ENCODE measurements at regions not wholly inside any gene's neighbourhood (a gene's known extent, or its start where the extent isn't known, plus 50 kb on each side); places are given as distances from the start of the nearest gene placed in this dataset.

DNA sequence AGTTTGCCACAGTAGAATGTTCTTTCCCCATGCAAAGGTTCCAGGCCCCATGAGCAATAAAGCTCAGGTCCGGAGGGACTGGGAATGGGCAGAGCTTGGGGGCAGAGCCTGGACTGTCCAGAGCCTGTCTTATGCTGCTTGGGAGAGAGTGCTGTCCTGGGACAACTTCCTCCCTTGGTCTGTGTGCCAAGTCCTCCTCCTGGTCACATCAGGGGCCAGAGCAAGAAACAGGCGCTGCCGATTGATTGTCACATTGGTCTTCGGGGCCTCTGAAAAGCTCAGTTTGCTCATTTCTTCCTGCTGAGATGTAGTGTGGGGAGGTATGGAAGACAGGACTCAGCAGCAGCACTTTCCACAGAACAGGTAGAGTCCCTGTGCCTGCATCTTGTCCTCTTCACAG lies 54.0 kb upstream of the FCN1 start:
- ChIA-PET CTCF (interaction anchor here (0.6 kb wide), 1 partner anchor 282 kb away, joined by 3 read pairs; no protein-coding TSS in a partner anchor), POLR2A (no interaction called here)
- TF ChIP-seq FOXM1 (IDR thresholded peaks at IDR 0.05; ENCODE audit: borderline replicate concordance) (no peak), FOXK2 (IDR thresholded peaks at IDR 0.05) (no peak), L3MBTL2 (conservative IDR thresholded peaks at IDR 0.05) (no peak), BHLHE40 (IDR thresholded peaks at IDR 0.05; ENCODE audit: borderline replicate concordance) (no peak), ZNF384 (IDR thresholded peaks at IDR 0.05) (no peak), SP1 (IDR thresholded peaks at IDR 0.05) (no peak), TARDBP (IDR thresholded peaks at IDR 0.05) (no peak), NFRKB (IDR thresholded peaks at IDR 0.05) (no peak)
- TF ChIP-seq, protein P1, sequence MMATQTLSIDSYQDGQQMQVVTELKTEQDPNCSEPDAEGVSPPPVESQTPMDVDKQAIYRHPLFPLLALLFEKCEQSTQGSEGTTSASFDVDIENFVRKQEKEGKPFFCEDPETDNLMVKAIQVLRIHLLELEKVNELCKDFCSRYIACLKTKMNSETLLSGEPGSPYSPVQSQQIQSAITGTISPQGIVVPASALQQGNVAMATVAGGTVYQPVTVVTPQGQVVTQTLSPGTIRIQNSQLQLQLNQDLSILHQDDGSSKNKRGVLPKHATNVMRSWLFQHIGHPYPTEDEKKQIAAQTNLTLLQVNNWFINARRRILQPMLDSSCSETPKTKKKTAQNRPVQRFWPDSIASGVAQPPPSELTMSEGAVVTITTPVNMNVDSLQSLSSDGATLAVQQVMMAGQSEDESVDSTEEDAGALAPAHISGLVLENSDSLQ (IDR thresholded peaks at IDR 0.05): no peak
- no peak for DNase-seq (ENCODE audit: extremely low spot score)

DNA sequence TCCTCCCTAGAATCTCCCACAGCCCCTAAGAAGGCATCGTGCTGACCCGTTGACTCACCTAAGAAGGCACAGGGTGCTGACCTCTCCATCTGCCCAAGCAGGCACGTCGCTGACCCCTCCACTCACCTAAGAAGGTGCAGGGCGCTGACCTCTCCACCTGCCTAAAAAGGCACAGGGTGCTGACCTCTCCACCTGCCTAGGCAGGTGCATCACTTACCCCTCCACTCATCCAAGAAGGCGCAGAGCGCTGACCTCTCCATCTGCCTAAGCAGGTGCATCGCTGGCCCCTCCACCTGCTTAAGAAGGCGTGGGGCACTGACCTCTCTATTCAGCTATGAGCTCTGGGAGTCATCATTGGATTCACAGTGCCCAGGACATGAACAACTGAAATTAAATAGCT lies 54.4 kb upstream of the FCN1 start:
- TF ChIP-seq CTBP1 (IDR thresholded peaks at IDR 0.05; ENCODE audit: borderline replicate concordance) (no peak), SUZ12 (IDR thresholded peaks at IDR 0.05) (no peak), HDGF (IDR thresholded peaks at IDR 0.05; ENCODE audit: borderline replicate concordance) (no peak), L3MBTL2 (conservative IDR thresholded peaks at IDR 0.05) (no peak), ZNF384 (IDR thresholded peaks at IDR 0.05) (no peak), TARDBP (IDR thresholded peaks at IDR 0.05) (no peak), FOXK2 (IDR thresholded peaks at IDR 0.05) (no peak), LEF1 (IDR thresholded peaks at IDR 0.05; ENCODE audit: borderline replicate concordance) (no peak), ARNT (IDR thresholded peaks at IDR 0.05) (no peak), BHLHE40 (IDR thresholded peaks at IDR 0.05; ENCODE audit: borderline replicate concordance) (no peak), ELF4 (IDR thresholded peaks at IDR 0.05) (no peak), FOXM1 (IDR thresholded peaks at IDR 0.05; ENCODE audit: borderline replicate concordance) (no peak)
- TF ChIP-seq, protein P1 (IDR thresholded peaks at IDR 0.05): no peak
- ChIA-PET CTCF (no interaction called here), POLR2A (no interaction called here)
- DNase-seq (ENCODE audit: extremely low spot score): no peak

DNA sequence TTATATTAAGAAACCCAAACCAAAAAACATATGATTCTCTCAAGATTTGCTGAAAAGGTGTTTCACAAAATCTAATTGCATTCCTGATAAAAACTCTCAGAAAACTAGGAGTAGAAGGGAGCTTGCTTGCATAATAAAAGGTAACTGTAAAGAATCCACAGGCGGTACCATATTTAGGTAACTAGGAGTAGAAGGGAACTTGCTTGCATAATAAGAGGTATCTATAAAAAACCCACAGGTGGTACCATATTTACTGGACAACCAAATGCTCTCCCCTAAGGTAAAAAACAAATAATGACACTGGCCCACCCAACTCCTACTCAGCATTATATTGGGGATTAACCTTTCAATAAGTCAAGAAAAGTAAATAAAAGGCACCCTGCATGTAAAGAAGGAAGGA lies 57.5 kb upstream of the FCN1 start:
- TF ChIP-seq ZNF384 (IDR thresholded peaks at IDR 0.05) (no peak), FOXA1 (IDR thresholded peaks at IDR 0.05) (no peak), NFRKB (IDR thresholded peaks at IDR 0.05) (no peak), SUZ12 (IDR thresholded peaks at IDR 0.05) (no peak), CTBP1 (IDR thresholded peaks at IDR 0.05; ENCODE audit: borderline replicate concordance) (no peak), ARNT (IDR thresholded peaks at IDR 0.05) (no peak), TARDBP (IDR thresholded peaks at IDR 0.05) (no peak), FOXK2 (IDR thresholded peaks at IDR 0.05) (no peak), BHLHE40 (IDR thresholded peaks at IDR 0.05; ENCODE audit: borderline replicate concordance) (no peak)
- TF ChIP-seq, protein P1 (IDR thresholded peaks at IDR 0.05): no peak
- ChIA-PET CTCF (no interaction called here), POLR2A (no interaction called here)
- no peak for DNase-seq (ENCODE audit: extremely low spot score)

DNA sequence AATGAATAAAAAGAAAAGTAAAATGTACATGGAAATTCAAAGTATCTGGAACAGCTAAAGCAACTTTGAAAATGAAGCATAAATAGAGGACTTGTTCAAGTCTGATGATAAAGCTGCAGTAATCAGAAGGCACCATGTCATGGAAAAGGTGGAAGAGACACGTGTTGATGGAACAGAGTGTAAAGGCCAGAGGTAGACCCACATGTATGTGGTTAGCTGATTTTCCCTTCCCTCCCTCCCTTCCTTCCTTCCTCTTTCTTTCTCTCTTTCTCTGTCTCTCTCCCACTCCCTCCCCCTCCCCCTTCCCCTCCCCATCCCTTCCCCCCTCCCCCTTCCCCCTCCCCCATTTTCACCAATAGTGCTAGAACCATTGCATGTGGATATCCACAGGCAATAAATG lies 58.7 kb upstream of the FCN1 start:
- CTCF ChIA-PET: no interaction called here
- no peak for DNase-seq (ENCODE audit: extremely low spot score)
- TF ChIP-seq FOXM1 (IDR thresholded peaks at IDR 0.05; ENCODE audit: borderline replicate concordance) (no peak), LEF1 (IDR thresholded peaks at IDR 0.05; ENCODE audit: borderline replicate concordance) (no peak), L3MBTL2 (conservative IDR thresholded peaks at IDR 0.05) (no peak), BHLHE40 (IDR thresholded peaks at IDR 0.05; ENCODE audit: borderline replicate concordance) (no peak), HDGF (IDR thresholded peaks at IDR 0.05; ENCODE audit: borderline replicate concordance) (no peak), CTBP1 (IDR thresholded peaks at IDR 0.05; ENCODE audit: borderline replicate concordance) (no peak), TARDBP (IDR thresholded peaks at IDR 0.05) (no peak), FOXK2 (IDR thresholded peaks at IDR 0.05) (no peak), SP1 (IDR thresholded peaks at IDR 0.05) (no peak), ZNF384 (IDR thresholded peaks at IDR 0.05) (no peak), ELF4 (IDR thresholded peaks at IDR 0.05) (no peak), NFRKB (IDR thresholded peaks at IDR 0.05) (no peak), SUZ12 (IDR thresholded peaks at IDR 0.05) (no peak), ARNT (IDR thresholded peaks at IDR 0.05) (no peak), FOXA1 (IDR thresholded peaks at IDR 0.05) (no peak)
- TF ChIP-seq, protein P1 (IDR thresholded peaks at IDR 0.05): no peak
- POLR2A ChIA-PET: no interaction called here

DNA sequence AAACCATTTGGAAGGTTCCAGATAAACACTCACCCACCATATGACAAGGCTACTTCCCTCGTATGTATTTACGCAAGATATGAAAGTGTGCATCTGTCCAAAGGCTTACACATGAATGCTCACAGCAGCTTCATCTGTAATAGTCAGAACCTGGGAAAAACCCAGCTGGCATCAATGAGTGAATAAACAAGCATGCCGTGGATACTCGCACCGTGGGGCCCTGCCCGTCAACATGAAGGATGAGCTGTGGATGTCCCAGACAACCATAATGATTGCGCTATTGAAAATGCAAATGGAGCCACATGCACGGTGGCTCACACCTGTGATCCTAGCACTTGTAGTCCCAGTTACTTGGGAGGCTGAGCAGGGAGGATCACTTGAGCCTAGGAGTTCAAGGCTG lies 60.6 kb upstream of the FCN1 start:
- CTCF ChIA-PET: no interaction called here
- TF ChIP-seq ELF4 (IDR thresholded peaks at IDR 0.05) (no peak), BHLHE40 (IDR thresholded peaks at IDR 0.05; ENCODE audit: borderline replicate concordance) (no peak), SUZ12 (IDR thresholded peaks at IDR 0.05) (no peak), HDGF (IDR thresholded peaks at IDR 0.05; ENCODE audit: borderline replicate concordance) (no peak), ZNF384 (IDR thresholded peaks at IDR 0.05) (no peak), FOXM1 (IDR thresholded peaks at IDR 0.05; ENCODE audit: borderline replicate concordance) (no peak), FOXK2 (IDR thresholded peaks at IDR 0.05) (no peak), L3MBTL2 (conservative IDR thresholded peaks at IDR 0.05) (no peak)
- TF ChIP-seq, protein P1 (IDR thresholded peaks at IDR 0.05): no peak
- POLR2A ChIA-PET: no interaction called here
- no peak for DNase-seq (ENCODE audit: extremely low spot score)

Measured in HEK293T (cell line).